HT-29 (cell line): ENCODE measurements at regions not wholly inside any gene's neighbourhood (a gene's known extent, or its start where the extent isn't known, plus 50 kb on each side); places are given as distances from the start of the nearest gene placed in this dataset.
"Not testable (repeated sequence)": the region's sequence is repeated elsewhere in the genome, so short reads cannot be mapped to it uniquely, and the experiment has no call there.

Source experiments
- DNase-seq: peaks from one replicate; pipeline ENCODE4 v3.0.0-alpha.2; 2015; ENCODE audit warnings: low spot score

- no peak for DNase-seq
These were observed 452.3 kb downstream of the ZIC3 start for GRCh38 chrX:138018145-138018799.

- no peak for DNase-seq
These were observed 455.0 kb downstream of the ZIC3 start for GRCh38 chrX:138020941-138021340.

- DNase-seq, result no peak
These were observed 460.3 kb downstream of the ZIC3 start for GRCh38 chrX:138026211-138026610.

- no peak for DNase-seq
These were observed 465.8 kb downstream of the ZIC3 start for GRCh38 chrX:138031715-138032114.

GRCh38 chrX:138034136-138034535, 468.2 kb downstream of the ZIC3 start:
- peak; percentile 15 for DNase-seq

GRCh38 chrX:138037548-138037947, 471.6 kb downstream of the ZIC3 start:
- DNase-seq, result no peak

- no peak for DNase-seq
These were observed 492.0 kb downstream of the ZIC3 start for GRCh38 chrX:138057883-138058282.

- no peak for DNase-seq
These were observed 493.0 kb downstream of the ZIC3 start for GRCh38 chrX:138058931-138059330.

GRCh38 chrX:138067415-138067814, 501.5 kb downstream of the ZIC3 start:
- no peak for DNase-seq

- no peak for DNase-seq
These were observed 507.7 kb downstream of the ZIC3 start for GRCh38 chrX:138073626-138074025.

GRCh38 chrX:138082251-138082650, 516.3 kb downstream of the ZIC3 start:
- DNase-seq, result no peak

- no peak for DNase-seq
These were observed 517.0 kb downstream of the ZIC3 start for GRCh38 chrX:138082896-138083295.

GRCh38 chrX:138110910-138111309, 545.0 kb downstream of the ZIC3 start:
- not testable (repeated sequence) for DNase-seq

- no peak for DNase-seq
These were observed 561.4 kb downstream of the ZIC3 start for GRCh38 chrX:138127314-138127713.

GRCh38 chrX:138128027-138128671, 562.2 kb downstream of the ZIC3 start:
- DNase-seq, result peak; percentile 39

- DNase-seq, result peak; percentile 7
These were observed 560.8 kb downstream of the FGF13 start for GRCh38 chrX:138150709-138151108.

- DNase-seq, result no peak
These were observed 553.7 kb downstream of the FGF13 start for GRCh38 chrX:138157850-138158249.

GRCh38 chrX:138191998-138192397, 519.5 kb downstream of the FGF13 start:
- peak; percentile 54 for DNase-seq

- no peak for DNase-seq
These were observed 481.8 kb downstream of the FGF13 start for GRCh38 chrX:138229718-138230117.

- DNase-seq, result no peak
These were observed 471.3 kb downstream of the FGF13 start for GRCh38 chrX:138240266-138240665.

GRCh38 chrX:138254001-138254400, 457.5 kb downstream of the FGF13 start:
- no peak for DNase-seq

- no peak for DNase-seq
These were observed 456.1 kb downstream of the FGF13 start for GRCh38 chrX:138255373-138255772.

- not testable (repeated sequence) for DNase-seq
These were observed 447.4 kb downstream of the FGF13 start for GRCh38 chrX:138264095-138264494.
